Mesenchymal stem cell (in vitro differentiated cells and primary cell): ENCODE measurements at regions not wholly inside any gene's neighbourhood (a gene's known extent, or its start where the extent isn't known, plus 50 kb on each side); places are given as distances from the start of the nearest gene placed in this dataset.
"Not testable (repeated sequence)": the region's sequence is repeated elsewhere in the genome, so short reads cannot be mapped to it uniquely, and the experiment has no call there.

Source experiments
- DNase-seq: peaks from one replicate; pipeline ENCODE4 v3.0.0-alpha.2; 2013
- H2AFZ ChIP-seq: one replicate; pipeline ENCODE4 v1.6.1; 2013; ENCODE audit warnings: low read depth, mild to moderate bottlenecking, control low read depth, inconsistent platforms, low read length, moderate library complexity
- H2AK5ac ChIP-seq: 2 replicates; pipeline ENCODE4 v1.6.1; 2013; ENCODE audit warnings: low read length, moderate library complexity, mild to moderate bottlenecking, inconsistent platforms; ENCODE audit not compliant: severe bottlenecking
- H2BK120ac ChIP-seq: one replicate; pipeline ENCODE4 v1.6.1; 2013; ENCODE audit warnings: low read depth, mild to moderate bottlenecking, inconsistent platforms, low read length, moderate library complexity
- H2BK12ac ChIP-seq, 2 experiments: one replicate each; pipeline ENCODE4 v1.6.1; 2013; ENCODE audit warnings: inconsistent platforms in 2 of 2, low read length in 2 of 2, mild to moderate bottlenecking in 2 of 2, moderate library complexity in 2 of 2, control low read depth in 1 of 2
- H2BK15ac ChIP-seq: one replicate; pipeline ENCODE4 v1.6.1; 2013; ENCODE audit warnings: mild to moderate bottlenecking, low read depth, inconsistent platforms; ENCODE audit not compliant: poor library complexity, severe bottlenecking
- H2BK5ac ChIP-seq: 2 replicates; pipeline ENCODE4 v1.6.1; 2013; ENCODE audit warnings: low read depth, mild to moderate bottlenecking, low read length, control low read depth, inconsistent platforms; ENCODE audit not compliant: poor library complexity, severe bottlenecking
- H3K14ac ChIP-seq, 2 experiments: one replicate each; pipeline ENCODE4 v1.6.1; 2013; ENCODE audit warnings: inconsistent platforms in 2 of 2, low read length in 2 of 2, control low read depth in 1 of 2, mild to moderate bottlenecking in 1 of 2, moderate library complexity in 1 of 2
- H3K18ac ChIP-seq, 2 experiments: one replicate each; pipeline ENCODE4 v1.6.1; 2013; ENCODE audit warnings: inconsistent platforms in 2 of 2, low read length in 2 of 2, control low read depth in 1 of 2, low read depth in 1 of 2, mild to moderate bottlenecking in 1 of 2
- H3K23ac ChIP-seq, 2 experiments: one replicate each; pipeline ENCODE4 v1.6.1; 2013; ENCODE audit warnings: inconsistent platforms in 2 of 2, low read length in 2 of 2, mild to moderate bottlenecking in 2 of 2, moderate library complexity in 2 of 2, control low read depth in 1 of 2
- H3K27ac ChIP-seq: 2 replicates; pipeline ENCODE4 v1.5.1; 2013; ENCODE audit warnings: mild to moderate bottlenecking, moderate library complexity, low read length, control low read depth, inconsistent platforms; ENCODE audit not compliant: poor library complexity, severe bottlenecking
- H3K27me3 ChIP-seq, 2 experiments: 2 replicates each; pipeline versions ENCODE4 v1.6.1 to v1.7.0; 2013; ENCODE audit warnings: low read length in 2 of 2, mild to moderate bottlenecking in 2 of 2, moderate library complexity in 2 of 2, control low read depth in 1 of 2, inconsistent platforms in 1 of 2; ENCODE audit not compliant: control insufficient read depth in 1 of 2, insufficient read depth in 1 of 2
- H3K36me3 ChIP-seq, 2 experiments: 2 replicates each; pipeline versions ENCODE4 v1.6.1 to v1.7.0; 2013; ENCODE audit warnings: low read length in 2 of 2, control low read depth in 1 of 2, inconsistent platforms in 1 of 2, low read depth in 1 of 2, mild to moderate bottlenecking in 1 of 2; ENCODE audit not compliant: insufficient read depth in 2 of 2, control insufficient read depth in 1 of 2
- H3K4ac ChIP-seq, 2 experiments: one replicate each; pipeline ENCODE4 v1.6.1; 2013; ENCODE audit warnings: inconsistent platforms in 2 of 2, low read length in 2 of 2, mild to moderate bottlenecking in 2 of 2, moderate library complexity in 2 of 2, control low read depth in 1 of 2, low read depth in 1 of 2
- H3K4me1 ChIP-seq: 2 replicates; pipeline ENCODE4 v1.6.1; 2013; ENCODE audit warnings: low read depth, low read length, control low read depth; ENCODE audit not compliant: control insufficient read depth, insufficient read depth
- H3K4me2 ChIP-seq: 2 replicates; pipeline ENCODE4 v1.6.1; 2013; ENCODE audit warnings: low read length, mild to moderate bottlenecking, inconsistent platforms; ENCODE audit not compliant: poor library complexity, severe bottlenecking
- H3K4me3 ChIP-seq, 2 experiments: 2 replicates each; pipeline versions ENCODE4 v1.5.1 to v1.7.0; 2013; ENCODE audit warnings: low read length in 2 of 2, mild to moderate bottlenecking in 2 of 2, control low read depth in 1 of 2, low read depth in 1 of 2; ENCODE audit not compliant: insufficient read depth in 1 of 2
- H3K79me1 ChIP-seq: replicated peaks from 2 replicates; pipeline ENCODE4 v1.6.1; 2013; ENCODE audit warnings: mild to moderate bottlenecking, control low read depth, low read length, inconsistent platforms; ENCODE audit not compliant: poor library complexity, severe bottlenecking
- H3K9ac ChIP-seq: 2 replicates; pipeline ENCODE4 v1.7.0; 2013; ENCODE audit warnings: mild to moderate bottlenecking, low read length, moderate library complexity
- H3K9me3 ChIP-seq: 2 replicates; pipeline ENCODE4 v1.7.0; 2013; ENCODE audit warnings: mild to moderate bottlenecking, low read length; ENCODE audit not compliant: control insufficient read depth
- H4K8ac ChIP-seq: one replicate; pipeline ENCODE4 v1.6.1; 2013; ENCODE audit warnings: inconsistent platforms, mild to moderate bottlenecking, low read length, moderate library complexity
- H4K91ac ChIP-seq: one replicate; pipeline ENCODE4 v1.6.1; 2013; ENCODE audit warnings: mild to moderate bottlenecking, low read length, inconsistent platforms
- WGBS: methylation state at CpG from one replicate; pipeline ENCODE4 v1.1.7; 2013; ENCODE audit warnings: mixed read lengths; 5-methylcytosine and 5-hydroxymethylcytosine counted together

DNA sequence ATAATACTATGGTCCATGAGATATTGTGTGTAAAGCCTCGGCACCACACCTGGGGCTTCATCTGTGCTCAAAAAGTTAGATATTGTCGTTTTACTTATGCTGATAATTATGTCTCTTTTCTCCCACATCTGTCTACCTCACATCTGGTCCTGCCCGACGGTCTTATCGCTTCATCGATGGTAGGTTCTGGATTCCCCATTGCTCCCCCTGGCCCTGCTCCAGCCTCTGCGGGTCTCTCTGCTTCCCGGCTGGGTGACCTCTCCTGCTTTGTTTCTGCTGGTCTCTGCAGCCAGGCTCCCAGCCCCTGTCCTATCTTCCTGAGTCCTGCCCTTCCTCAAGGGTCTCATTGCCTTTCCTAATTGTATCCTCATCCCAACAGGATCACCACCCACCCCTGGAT is 294.2 kb downstream of the NDUFA10 start:
- Histone ChIP-seq H3K27me3 (peaks cover 0 to 7% of the 10 kb centered on the region in 2 experiments), H3K4me3 (no peak overlapping the region), H3K9ac (no peak overlapping the region), H4K8ac (no peak overlapping the region), H3K23ac (no peak overlapping the region), H3K79me1 (no peaks in the 10 kb centered on the region), H3K9me3 (no peaks in the 10 kb centered on the region), H3K4ac (no peak overlapping the region), H3K4me1 (no peaks in the 10 kb centered on the region), H2BK120ac (no peak overlapping the region), H2BK12ac (no peak overlapping the region), H3K18ac (no peak overlapping the region), H3K27ac (no peak overlapping the region), H2AK5ac (no peak overlapping the region), H4K91ac (no peak overlapping the region), H2BK15ac (no peak overlapping the region), H2AFZ (no peak overlapping the region), H3K36me3 (no peaks in the 10 kb centered on the region), H2BK5ac (no peak overlapping the region), H3K14ac (no peak overlapping the region), H3K4me2 (no peak overlapping the region)
- 89% methylated on average over 8 of the region's 8 CpGs for WGBS
- DNase-seq = no peak

DNA sequence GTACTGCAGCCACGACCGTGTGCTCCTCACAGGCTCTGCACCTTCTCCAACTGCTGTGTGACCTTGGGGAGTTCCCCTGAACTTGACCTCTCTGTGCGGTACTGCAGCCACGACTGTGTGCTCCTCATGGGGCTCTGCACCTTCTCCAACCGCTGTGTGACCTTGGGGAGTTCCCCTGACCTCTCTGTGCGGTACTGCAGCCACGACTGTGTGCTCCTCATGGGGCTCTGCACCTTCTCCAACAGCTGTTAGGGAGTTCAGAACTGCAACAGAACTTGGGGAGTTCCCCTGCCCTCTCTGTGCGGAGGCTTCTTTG is 294.6 kb downstream of the NDUFA10 start:
- H2BK12ac ChIP-seq, H3K4me1 ChIP-seq, H2BK120ac ChIP-seq, H3K14ac ChIP-seq, H3K27ac ChIP-seq, H3K9me3 ChIP-seq, H3K4ac ChIP-seq, H3K9ac ChIP-seq, H2BK15ac ChIP-seq, H3K18ac ChIP-seq, H2AK5ac ChIP-seq, H2BK5ac ChIP-seq, H2AFZ ChIP-seq, H3K4me2 ChIP-seq, H3K4me3 ChIP-seq, H3K23ac ChIP-seq, DNase-seq, H4K91ac ChIP-seq, H3K79me1 ChIP-seq, H3K27me3 ChIP-seq, H4K8ac ChIP-seq, H3K36me3 ChIP-seq: not testable (repeated sequence)
- WGBS = 66% methylated on average over 8 of the region's 8 CpGs

DNA sequence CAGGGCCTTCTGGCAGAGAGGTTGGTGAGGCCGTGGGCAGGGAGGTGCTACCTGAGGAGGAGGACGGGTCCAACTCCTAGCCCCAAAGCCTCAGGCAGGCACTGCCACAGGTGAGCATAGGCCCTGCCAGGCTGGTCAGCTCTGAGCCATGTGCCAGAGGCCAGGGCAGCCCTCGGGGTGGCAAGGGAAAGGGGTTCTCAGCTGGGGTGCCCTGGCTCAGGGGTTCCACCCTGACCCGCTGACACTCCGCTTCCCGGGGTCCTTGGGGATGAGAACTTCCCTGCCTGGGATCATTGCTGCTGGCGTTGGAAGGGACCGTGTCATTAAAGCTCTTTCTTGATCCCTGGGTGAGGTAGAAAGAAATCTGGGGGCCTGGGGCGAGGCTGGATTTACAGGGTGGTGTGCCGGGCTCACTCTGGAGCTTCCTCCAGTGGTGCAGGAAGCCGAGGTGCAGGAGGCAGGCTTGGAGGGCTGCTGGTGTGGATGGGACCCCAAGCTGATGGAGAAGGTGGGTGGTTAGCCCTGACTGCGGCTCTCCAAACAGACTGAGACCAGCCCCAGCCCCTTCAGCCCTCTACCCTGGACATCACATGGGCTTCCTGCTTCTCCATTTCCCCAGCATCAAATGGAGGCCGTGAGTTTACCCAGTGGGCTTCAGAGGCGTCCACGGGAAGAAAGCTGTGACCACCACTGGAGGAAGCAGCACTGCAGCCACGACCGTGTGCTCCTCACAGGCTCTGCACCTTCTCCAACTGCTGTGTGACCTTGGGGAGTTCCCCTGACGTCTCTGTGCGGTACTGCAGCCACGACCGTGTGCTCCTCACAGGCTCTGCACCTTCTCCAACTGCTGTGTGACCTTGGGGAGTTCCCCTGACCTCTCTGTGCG is 295.2 kb downstream of the NDUFA10 start:
- H2AFZ ChIP-seq = no peak overlapping the region
- H3K27me3 ChIP-seq = peaks cover 0 to 15% of the 10 kb centered on the region in 2 experiments
- no peak overlapping the region for H3K14ac ChIP-seq
- H3K36me3 ChIP-seq = no peaks in the 10 kb centered on the region
- no peak overlapping the region for H3K4me2 ChIP-seq
- no peaks in the 10 kb centered on the region for H3K9me3 ChIP-seq
- no peak overlapping the region for H3K4me3 ChIP-seq
- H3K4me1 ChIP-seq = no peaks in the 10 kb centered on the region
- H4K91ac ChIP-seq = no peak overlapping the region
- no peak overlapping the region for H2AK5ac ChIP-seq
- no peak overlapping the region for H2BK5ac ChIP-seq
- H3K18ac ChIP-seq = no peak overlapping the region
- no peak overlapping the region for H3K9ac ChIP-seq
- no peak overlapping the region for H2BK12ac ChIP-seq
- H3K4ac ChIP-seq = no peak overlapping the region
- no peak overlapping the region for H3K27ac ChIP-seq
- H4K8ac ChIP-seq = no peak overlapping the region
- no peak overlapping the region for H3K23ac ChIP-seq
- no peak overlapping the region for H2BK15ac ChIP-seq
- no peaks in the 10 kb centered on the region for H3K79me1 ChIP-seq
- WGBS = 74% methylated on average over 21 of the region's 22 CpGs
- H2BK120ac ChIP-seq = no peak overlapping the region
- DNase-seq = no peak

DNA sequence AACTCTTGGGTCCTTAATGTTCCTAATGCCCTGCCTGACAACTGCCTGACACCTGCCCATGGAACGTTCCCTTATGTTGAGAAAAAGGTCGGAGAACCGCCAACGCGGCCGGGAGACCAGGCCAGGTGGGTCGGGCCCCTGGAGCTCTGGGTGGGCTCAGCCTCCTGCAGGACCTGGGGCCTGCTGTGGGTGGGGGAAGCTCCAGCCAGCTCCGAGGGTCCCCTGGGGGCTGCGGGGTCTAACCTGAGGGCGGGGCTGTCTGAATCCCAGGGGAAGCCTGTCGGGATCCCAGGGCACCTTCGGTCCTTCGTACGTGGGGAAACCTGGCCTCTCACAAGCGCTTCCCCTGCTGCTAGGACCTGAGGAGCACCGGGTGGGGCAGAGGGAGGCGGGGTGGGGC is 296.0 kb downstream of the NDUFA10 start:
- Histone ChIP-seq H3K4ac (no peak overlapping the region), H2BK120ac (no peak overlapping the region)

More for the DNA sequence above, 296.0 kb downstream of the NDUFA10 start:
- no peak overlapping the region for H2BK12ac ChIP-seq
- no peak overlapping the region for H3K4me2 ChIP-seq
- H3K18ac ChIP-seq = no peak overlapping the region
- 86% methylated on average over 17 of the region's 17 CpGs for WGBS
- H2BK5ac ChIP-seq = no peak overlapping the region
- no peaks in the 10 kb centered on the region for H3K9me3 ChIP-seq
- no peak overlapping the region for H3K14ac ChIP-seq
- no peak overlapping the region for H4K8ac ChIP-seq
- no peak overlapping the region for H3K9ac ChIP-seq
- no peak for DNase-seq
- no peaks in the 10 kb centered on the region for H3K4me1 ChIP-seq
- no peak overlapping the region for H3K23ac ChIP-seq
- H3K4me3 ChIP-seq = no peak overlapping the region
- no peaks in the 10 kb centered on the region for H3K36me3 ChIP-seq
- no peaks in the 10 kb centered on the region for H3K79me1 ChIP-seq
- H2BK15ac ChIP-seq = no peak overlapping the region
- no peak overlapping the region for H3K27ac ChIP-seq
- peaks cover 0 to 22% of the 10 kb centered on the region in 2 experiments for H3K27me3 ChIP-seq
- H2AFZ ChIP-seq = no peak overlapping the region
- no peak overlapping the region for H4K91ac ChIP-seq
- no peak overlapping the region for H2AK5ac ChIP-seq
